ENCODE measurements at regions not wholly inside any gene's neighbourhood (a gene's known extent, or its start where the extent isn't known, plus 50 kb on each side); places are given as distances from the start of the nearest gene placed in this dataset.

DNA sequence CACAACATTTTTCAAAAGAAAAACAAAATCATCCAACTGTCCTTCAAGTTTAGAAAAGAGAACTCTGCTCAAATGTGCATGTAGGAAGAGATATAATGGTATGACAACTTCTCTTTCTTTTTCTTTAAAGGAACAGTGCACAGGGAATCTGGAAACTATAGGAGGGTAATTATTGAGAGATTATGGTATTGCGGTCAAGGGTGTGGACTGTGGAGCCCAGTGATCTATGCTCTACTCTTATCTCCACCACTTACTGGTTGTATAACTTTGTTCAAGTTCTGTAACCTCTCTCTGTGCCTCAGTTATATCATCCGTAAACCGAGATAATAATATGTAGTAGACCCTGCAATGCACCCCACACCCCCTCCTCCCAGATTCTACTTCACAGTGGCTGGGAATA, 69.8 kb upstream of the PCGF5 start:
- Histone ChIP-seq H3K4me3 (ENCODE audit: insufficient read depth, low read depth, low read length, poor library complexity, severe bottlenecking) (no peak overlapping the region), H3K27me3 (replicated peaks; ENCODE audit: control insufficient read depth, insufficient read depth, low read length, poor library complexity, severe bottlenecking) (no peaks in the 10 kb centered on the region), H3K36me3 (ENCODE audit: control insufficient read depth, insufficient read depth, low read length) (no peaks in the 10 kb centered on the region), H3K9me3 (ENCODE audit: control insufficient read depth, low read length) (no peaks in the 10 kb centered on the region), H3K4me1 (ENCODE audit: control insufficient read depth, insufficient read depth, low read length, poor library complexity, severe bottlenecking) (no peaks in the 10 kb centered on the region), H3K27ac (ENCODE audit: insufficient read depth, low read length, poor library complexity, severe bottlenecking) (no peak overlapping the region)
- DNase-seq, result no peak

GRCh38 chr10:91153508-91153907, 67.0 kb upstream of the PCGF5 start:
- H3K27ac ChIP-seq (ENCODE audit: insufficient read depth, low read length, poor library complexity, severe bottlenecking), result no peak overlapping the region
- H3K4me1 ChIP-seq (ENCODE audit: control insufficient read depth, insufficient read depth, low read length, poor library complexity, severe bottlenecking), result no peaks in the 10 kb centered on the region
- no peak for DNase-seq
- H3K36me3 ChIP-seq (ENCODE audit: control insufficient read depth, insufficient read depth, low read length), result no peaks in the 10 kb centered on the region
- H3K4me3 ChIP-seq (ENCODE audit: insufficient read depth, low read depth, low read length, poor library complexity, severe bottlenecking), result no peak overlapping the region
- H3K27me3 ChIP-seq (replicated peaks; ENCODE audit: control insufficient read depth, insufficient read depth, low read length, poor library complexity, severe bottlenecking), result no peaks in the 10 kb centered on the region
- no peaks in the 10 kb centered on the region for H3K9me3 ChIP-seq (ENCODE audit: control insufficient read depth, low read length)

- Histone ChIP-seq H3K4me1 (ENCODE audit: control insufficient read depth, insufficient read depth, low read length, poor library complexity, severe bottlenecking) (no peaks in the 10 kb centered on the region), H3K27me3 (replicated peaks; ENCODE audit: control insufficient read depth, insufficient read depth, low read length, poor library complexity, severe bottlenecking) (no peaks in the 10 kb centered on the region), H3K27ac (ENCODE audit: insufficient read depth, low read length, poor library complexity, severe bottlenecking) (no peak overlapping the region), H3K4me3 (ENCODE audit: insufficient read depth, low read depth, low read length, poor library complexity, severe bottlenecking) (no peak overlapping the region), H3K9me3 (ENCODE audit: control insufficient read depth, low read length) (no peaks in the 10 kb centered on the region), H3K36me3 (ENCODE audit: control insufficient read depth, insufficient read depth, low read length) (no peaks in the 10 kb centered on the region)
- no peak for DNase-seq
Measured at GRCh38 chr10:91154842-91155241, 65.6 kb upstream of the PCGF5 start.

- Histone ChIP-seq H3K4me3 (ENCODE audit: insufficient read depth, low read depth, low read length, poor library complexity, severe bottlenecking) (no peak overlapping the region), H3K36me3 (ENCODE audit: control insufficient read depth, insufficient read depth, low read length) (no peaks in the 10 kb centered on the region), H3K27ac (ENCODE audit: insufficient read depth, low read length, poor library complexity, severe bottlenecking) (no peak overlapping the region), H3K9me3 (ENCODE audit: control insufficient read depth, low read length) (no peaks in the 10 kb centered on the region), H3K27me3 (replicated peaks; ENCODE audit: control insufficient read depth, insufficient read depth, low read length, poor library complexity, severe bottlenecking) (no peaks in the 10 kb centered on the region), H3K4me1 (ENCODE audit: control insufficient read depth, insufficient read depth, low read length, poor library complexity, severe bottlenecking) (no peaks in the 10 kb centered on the region)
- no peak for DNase-seq
Measured at GRCh38 chr10:91156196-91156595, 64.3 kb upstream of the PCGF5 start.

DNA sequence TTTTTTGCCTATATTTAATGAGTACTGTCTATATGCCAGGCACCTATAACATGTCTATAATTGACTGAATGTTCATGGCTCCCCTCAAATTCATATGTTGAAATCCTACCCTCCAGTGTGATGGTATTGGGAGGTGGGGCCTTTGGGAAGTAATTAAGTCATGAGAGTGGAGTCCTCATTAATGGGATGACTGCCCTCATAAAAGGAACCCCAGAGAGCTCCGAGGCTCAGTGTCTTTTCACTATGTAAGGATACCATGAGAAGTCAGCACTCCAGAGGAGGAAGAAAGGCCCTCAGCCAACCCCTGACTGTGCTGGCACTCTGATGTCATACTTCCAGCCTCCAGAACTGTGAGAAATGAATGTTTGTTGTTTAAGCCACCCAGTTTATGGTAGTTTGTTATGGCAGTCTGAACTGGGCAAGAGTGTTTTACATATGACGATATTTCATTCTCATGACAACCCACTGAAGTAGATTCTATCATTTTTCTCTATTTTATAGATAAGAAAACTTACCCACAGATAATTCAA, 61.1 kb upstream of the PCGF5 start:
- Histone ChIP-seq H3K27me3 (replicated peaks; ENCODE audit: control insufficient read depth, insufficient read depth, low read length, poor library complexity, severe bottlenecking) (no peaks in the 10 kb centered on the region), H3K9me3 (ENCODE audit: control insufficient read depth, low read length) (no peaks in the 10 kb centered on the region), H3K4me1 (ENCODE audit: control insufficient read depth, insufficient read depth, low read length, poor library complexity, severe bottlenecking) (peaks cover 8% of the 10 kb centered on the region), H3K27ac (ENCODE audit: insufficient read depth, low read length, poor library complexity, severe bottlenecking) (no peak overlapping the region), H3K36me3 (ENCODE audit: control insufficient read depth, insufficient read depth, low read length) (no peaks in the 10 kb centered on the region), H3K4me3 (ENCODE audit: insufficient read depth, low read depth, low read length, poor library complexity, severe bottlenecking) (no peak overlapping the region)
- no peak for DNase-seq

- Histone ChIP-seq H3K27ac (ENCODE audit: insufficient read depth, low read length, poor library complexity, severe bottlenecking) (peak overlapping the region; percentile 83), H3K4me1 (ENCODE audit: control insufficient read depth, insufficient read depth, low read length, poor library complexity, severe bottlenecking) (peaks cover 14% of the 10 kb centered on the region), H3K27me3 (replicated peaks; ENCODE audit: control insufficient read depth, insufficient read depth, low read length, poor library complexity, severe bottlenecking) (no peaks in the 10 kb centered on the region), H3K9me3 (ENCODE audit: control insufficient read depth, low read length) (no peaks in the 10 kb centered on the region), H3K36me3 (ENCODE audit: control insufficient read depth, insufficient read depth, low read length) (no peaks in the 10 kb centered on the region), H3K4me3 (ENCODE audit: insufficient read depth, low read depth, low read length, poor library complexity, severe bottlenecking) (peak overlapping the region; percentile 56)
- DNase-seq, result peak in 2 of 3 donors; percentile 6
Measured at GRCh38 chr10:91162050-91162494, 58.4 kb upstream of the PCGF5 start.

DNA sequence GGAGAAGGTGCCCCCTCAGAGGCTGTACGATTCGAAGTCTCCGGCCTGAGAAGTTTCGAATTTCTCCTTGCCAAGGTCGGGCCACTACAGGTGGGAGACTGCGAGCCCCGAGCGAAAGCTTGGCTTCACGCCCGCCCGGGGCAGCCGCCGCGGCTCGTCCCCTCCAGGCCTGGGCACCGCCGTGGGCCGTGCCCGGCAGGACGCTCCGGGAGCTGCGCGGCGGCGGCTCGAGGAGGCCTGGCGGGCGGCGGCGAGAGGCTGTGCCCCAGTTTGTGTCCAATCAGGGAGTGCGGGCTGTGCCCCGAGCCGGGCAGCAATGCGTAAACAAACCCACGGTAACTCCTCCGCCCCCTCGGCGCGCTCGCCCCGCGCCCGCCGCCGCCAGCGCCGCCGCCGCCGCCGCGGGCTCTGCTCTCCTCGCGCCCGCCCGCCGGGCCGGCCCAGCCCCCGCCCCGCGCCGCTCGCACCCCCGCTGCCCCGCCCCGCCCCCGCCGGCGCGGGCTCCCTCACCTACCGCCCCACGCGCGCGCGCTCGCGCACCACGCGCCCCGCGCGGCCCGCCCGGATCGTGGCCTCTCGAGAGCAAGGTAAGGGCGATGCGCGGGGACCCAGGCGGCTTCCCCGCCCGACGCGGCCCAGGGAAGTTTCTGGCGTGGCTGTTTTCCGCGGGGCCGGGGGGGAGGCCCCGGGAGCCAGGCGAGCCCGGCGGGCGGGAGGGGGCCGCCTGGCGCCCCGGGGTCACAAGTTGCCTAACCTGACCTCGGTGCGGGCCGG, 57.8 kb upstream of the PCGF5 start:
- no peaks in the 10 kb centered on the region for H3K9me3 ChIP-seq (ENCODE audit: control insufficient read depth, low read length)
- H3K27me3 ChIP-seq (replicated peaks; ENCODE audit: control insufficient read depth, insufficient read depth, low read length, poor library complexity, severe bottlenecking), result no peaks in the 10 kb centered on the region
- H3K36me3 ChIP-seq (ENCODE audit: control insufficient read depth, insufficient read depth, low read length), result no peaks in the 10 kb centered on the region
- peaks cover 14% of the 10 kb centered on the region for H3K4me1 ChIP-seq (ENCODE audit: control insufficient read depth, insufficient read depth, low read length, poor library complexity, severe bottlenecking)
- DNase-seq, result peak; percentile 69 to 74 (median 72)
- peak overlapping the region; percentile 91 for H3K27ac ChIP-seq (ENCODE audit: insufficient read depth, low read length, poor library complexity, severe bottlenecking)
- H3K4me3 ChIP-seq (ENCODE audit: insufficient read depth, low read depth, low read length, poor library complexity, severe bottlenecking), result peak overlapping the region; percentile 70

GRCh38 chr10:91163269-91163868, 57.1 kb upstream of the PCGF5 start:
- Histone ChIP-seq H3K27ac (ENCODE audit: insufficient read depth, low read length, poor library complexity, severe bottlenecking) (peak overlapping the region; percentile 91), H3K4me1 (ENCODE audit: control insufficient read depth, insufficient read depth, low read length, poor library complexity, severe bottlenecking) (peaks cover 14% of the 10 kb centered on the region), H3K9me3 (ENCODE audit: control insufficient read depth, low read length) (no peaks in the 10 kb centered on the region), H3K4me3 (ENCODE audit: insufficient read depth, low read depth, low read length, poor library complexity, severe bottlenecking) (peak overlapping the region; percentile 70), H3K27me3 (replicated peaks; ENCODE audit: control insufficient read depth, insufficient read depth, low read length, poor library complexity, severe bottlenecking) (no peaks in the 10 kb centered on the region), H3K36me3 (ENCODE audit: control insufficient read depth, insufficient read depth, low read length) (no peaks in the 10 kb centered on the region)
- DNase-seq, result peak; percentile 75 to 77 (median 76)

DNA sequence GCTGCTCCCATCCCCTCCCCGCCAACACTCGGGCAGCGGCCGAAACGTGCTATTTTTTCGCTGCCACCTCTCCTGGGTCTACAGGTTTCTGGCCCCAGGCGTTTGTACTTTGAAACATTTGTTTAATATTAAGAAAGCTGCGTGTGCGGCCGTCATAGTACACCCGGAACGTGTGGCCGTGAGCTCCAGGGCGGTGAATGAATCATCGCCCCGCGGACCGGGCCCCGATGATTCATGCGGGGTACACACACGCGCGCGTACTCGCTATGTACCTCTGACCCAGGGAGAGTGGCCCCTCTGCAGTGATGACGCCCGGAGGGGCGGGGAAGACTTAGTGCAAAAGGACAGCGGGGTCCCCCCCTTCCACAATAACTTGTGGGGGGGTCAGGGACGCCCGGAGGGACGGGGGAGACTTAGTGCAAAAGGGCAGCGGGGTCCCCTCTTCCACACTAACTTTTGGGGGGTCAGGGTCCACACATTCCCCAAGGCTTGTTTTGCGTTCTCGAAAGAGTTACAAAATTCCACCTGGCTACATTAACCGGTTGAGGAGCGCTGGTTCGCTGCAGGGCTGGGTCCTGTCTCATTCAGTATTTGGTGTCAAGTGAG, 56.5 kb upstream of the PCGF5 start:
- Histone ChIP-seq H3K36me3 (ENCODE audit: control insufficient read depth, insufficient read depth, low read length) (no peaks in the 10 kb centered on the region), H3K9me3 (ENCODE audit: control insufficient read depth, low read length) (no peaks in the 10 kb centered on the region), H3K27me3 (replicated peaks; ENCODE audit: control insufficient read depth, insufficient read depth, low read length, poor library complexity, severe bottlenecking) (no peaks in the 10 kb centered on the region), H3K4me3 (ENCODE audit: insufficient read depth, low read depth, low read length, poor library complexity, severe bottlenecking) (peak overlapping the region; percentile 70), H3K4me1 (ENCODE audit: control insufficient read depth, insufficient read depth, low read length, poor library complexity, severe bottlenecking) (peaks cover 14% of the 10 kb centered on the region), H3K27ac (ENCODE audit: insufficient read depth, low read length, poor library complexity, severe bottlenecking) (peak overlapping the region; percentile 91)
- peak; percentile 47 to 69 (median 68) for DNase-seq
